NCI-H128 (cell line): ENCODE measurements at regions not wholly inside any gene's neighbourhood (a gene's known extent, or its start where the extent isn't known, plus 50 kb on each side); places are given as distances from the start of the nearest gene placed in this dataset.
"Not testable (repeated sequence)": the region's sequence is repeated elsewhere in the genome, so short reads cannot be mapped to it uniquely, and the experiment has no call there.

Experiments used
- DNase-seq: peaks from one replicate; lab custom pipeline; 2025; ENCODE audit not compliant: unreplicated experiment; lab: John Stamatoyannopoulos, UW

- DNase-seq, result no peak
Measured at GRCh38 chr12:65721541-65722190, 102.6 kb upstream of the HMGA2 start.

GRCh38 chr12:65725376-65725775 lies 98.9 kb upstream of the HMGA2 start:
- no peak for DNase-seq

GRCh38 chr12:65728455-65728847 lies 95.8 kb upstream of the HMGA2 start:
- DNase-seq, result no peak

GRCh38 chr12:65728848-65729793 lies 95.2 kb upstream of the HMGA2 start:
- no peak for DNase-seq

- DNase-seq, result no peak
Measured at GRCh38 chr12:65731771-65732170, 92.5 kb upstream of the HMGA2 start.

GRCh38 chr12:65733643-65734042 lies 90.6 kb upstream of the HMGA2 start:
- DNase-seq, result not testable (repeated sequence)

GRCh38 chr12:65734226-65734625 lies 90.1 kb upstream of the HMGA2 start:
- no peak for DNase-seq

- no peak for DNase-seq
Measured at GRCh38 chr12:65739606-65740005, 84.7 kb upstream of the HMGA2 start.

GRCh38 chr12:65740506-65740872 lies 83.8 kb upstream of the HMGA2 start:
- no peak for DNase-seq

GRCh38 chr12:65740873-65741600 lies 83.2 kb upstream of the HMGA2 start:
- no peak for DNase-seq

- no peak for DNase-seq
Measured at GRCh38 chr12:65741656-65742017, 82.6 kb upstream of the HMGA2 start.

GRCh38 chr12:65742018-65743010 lies 82.0 kb upstream of the HMGA2 start:
- DNase-seq, result no peak

- DNase-seq, result not testable (repeated sequence)
Measured at GRCh38 chr12:65744236-65744840, 79.9 kb upstream of the HMGA2 start.

- no peak for DNase-seq
Measured at GRCh38 chr12:65747338-65747737, 76.9 kb upstream of the HMGA2 start.

- no peak for DNase-seq
Measured at GRCh38 chr12:65748332-65748731, 76.0 kb upstream of the HMGA2 start.

GRCh38 chr12:65754290-65754689 lies 70.0 kb upstream of the HMGA2 start:
- no peak for DNase-seq

- no peak for DNase-seq
Measured at GRCh38 chr12:65754744-65755595, 69.3 kb upstream of the HMGA2 start.

GRCh38 chr12:65755596-65755978 lies 68.7 kb upstream of the HMGA2 start:
- no peak for DNase-seq

- DNase-seq, result no peak
Measured at GRCh38 chr12:65756267-65756666, 68.0 kb upstream of the HMGA2 start.
